ENCODE measurements at regions not wholly inside any gene's neighbourhood (a gene's known extent, or its start where the extent isn't known, plus 50 kb on each side); places are given as distances from the start of the nearest gene placed in this dataset.

DNA sequence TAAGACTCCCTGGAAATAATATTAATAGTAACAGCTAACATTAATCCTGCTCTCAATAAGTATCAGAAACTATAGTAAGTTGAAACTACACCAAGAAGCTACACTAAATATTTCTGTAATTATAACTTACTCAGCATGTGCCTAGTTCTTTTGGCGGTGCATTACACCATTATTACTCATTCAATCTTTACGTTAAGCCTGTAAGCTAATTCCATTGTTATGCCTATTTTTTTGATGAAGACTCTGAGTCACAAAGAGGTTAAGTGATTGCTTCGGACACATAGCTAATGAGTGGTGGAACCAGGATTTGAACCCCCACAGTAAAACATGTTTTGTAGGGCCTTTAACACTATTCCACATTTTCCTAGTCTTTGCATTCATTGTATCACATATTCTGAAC, 111.6 kb downstream of the RASSF10 start (continued):
- TF ChIP-seq, protein P1, sequence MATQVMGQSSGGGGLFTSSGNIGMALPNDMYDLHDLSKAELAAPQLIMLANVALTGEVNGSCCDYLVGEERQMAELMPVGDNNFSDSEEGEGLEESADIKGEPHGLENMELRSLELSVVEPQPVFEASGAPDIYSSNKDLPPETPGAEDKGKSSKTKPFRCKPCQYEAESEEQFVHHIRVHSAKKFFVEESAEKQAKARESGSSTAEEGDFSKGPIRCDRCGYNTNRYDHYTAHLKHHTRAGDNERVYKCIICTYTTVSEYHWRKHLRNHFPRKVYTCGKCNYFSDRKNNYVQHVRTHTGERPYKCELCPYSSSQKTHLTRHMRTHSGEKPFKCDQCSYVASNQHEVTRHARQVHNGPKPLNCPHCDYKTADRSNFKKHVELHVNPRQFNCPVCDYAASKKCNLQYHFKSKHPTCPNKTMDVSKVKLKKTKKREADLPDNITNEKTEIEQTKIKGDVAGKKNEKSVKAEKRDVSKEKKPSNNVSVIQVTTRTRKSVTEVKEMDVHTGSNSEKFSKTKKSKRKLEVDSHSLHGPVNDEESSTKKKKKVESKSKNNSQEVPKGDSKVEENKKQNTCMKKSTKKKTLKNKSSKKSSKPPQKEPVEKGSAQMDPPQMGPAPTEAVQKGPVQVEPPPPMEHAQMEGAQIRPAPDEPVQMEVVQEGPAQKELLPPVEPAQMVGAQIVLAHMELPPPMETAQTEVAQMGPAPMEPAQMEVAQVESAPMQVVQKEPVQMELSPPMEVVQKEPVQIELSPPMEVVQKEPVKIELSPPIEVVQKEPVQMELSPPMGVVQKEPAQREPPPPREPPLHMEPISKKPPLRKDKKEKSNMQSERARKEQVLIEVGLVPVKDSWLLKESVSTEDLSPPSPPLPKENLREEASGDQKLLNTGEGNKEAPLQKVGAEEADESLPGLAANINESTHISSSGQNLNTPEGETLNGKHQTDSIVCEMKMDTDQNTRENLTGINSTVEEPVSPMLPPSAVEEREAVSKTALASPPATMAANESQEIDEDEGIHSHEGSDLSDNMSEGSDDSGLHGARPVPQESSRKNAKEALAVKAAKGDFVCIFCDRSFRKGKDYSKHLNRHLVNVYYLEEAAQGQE (IDR thresholded peaks at IDR 0.05; ENCODE audit: low read depth, low read length) = no peak
- TF ChIP-seq YY1 (IDR thresholded peaks at IDR 0.05; ENCODE audit: low read depth) (no peak), TAF1 (IDR thresholded peaks at IDR 0.05; ENCODE audit: borderline replicate concordance, low read depth, low read length) (no peak), EZH2phosphoT487 (IDR thresholded peaks at IDR 0.05; ENCODE audit: borderline replicate concordance, low read depth) (no peak), JUND (IDR thresholded peaks at IDR 0.05) (peak; percentile 66; the same call in 1 of the 2 replicates), MXI1 (IDR thresholded peaks at IDR 0.05; ENCODE audit: low read depth, low read length) (no peak), TEAD4 (IDR thresholded peaks at IDR 0.05; ENCODE audit: borderline replicate concordance, insufficient read depth) (peak; percentile 39; the same call in 1 of the 2 replicates), MEF2A (IDR thresholded peaks at IDR 0.05; ENCODE audit: borderline replicate concordance, low read depth) (no peak), GATA2 (CRISPR knock-in tag; IDR thresholded peaks at IDR 0.05) (no peak), FOSL2 (IDR thresholded peaks at IDR 0.05; ENCODE audit: borderline replicate concordance, low read depth) (peak; percentile 78), RCOR1 (IDR thresholded peaks at IDR 0.05; ENCODE audit: low read length) (no peak), TCF12 (IDR thresholded peaks at IDR 0.05) (peak; percentile 55; the same call in 1 of the 2 replicates), ELF1 (IDR thresholded peaks at IDR 0.05) (no peak), SMC3 (IDR thresholded peaks at IDR 0.05; ENCODE audit: low read depth, low read length) (no peak), SIN3A (IDR thresholded peaks at IDR 0.05; ENCODE audit: borderline replicate concordance, low read depth, low read length) (no peak), RXRA (IDR thresholded peaks at IDR 0.05; ENCODE audit: borderline replicate concordance, low read depth) (peak; percentile 29; the same call in 1 of the 2 replicates), RFX5 (IDR thresholded peaks at IDR 0.05; ENCODE audit: low read length) (no peak), NRF1 (IDR thresholded peaks at IDR 0.05; ENCODE audit: low read depth, low read length) (no peak), RAD21 (IDR thresholded peaks at IDR 0.05; ENCODE audit: low read length) (no peak)
- TF ChIP-seq, protein P2, sequence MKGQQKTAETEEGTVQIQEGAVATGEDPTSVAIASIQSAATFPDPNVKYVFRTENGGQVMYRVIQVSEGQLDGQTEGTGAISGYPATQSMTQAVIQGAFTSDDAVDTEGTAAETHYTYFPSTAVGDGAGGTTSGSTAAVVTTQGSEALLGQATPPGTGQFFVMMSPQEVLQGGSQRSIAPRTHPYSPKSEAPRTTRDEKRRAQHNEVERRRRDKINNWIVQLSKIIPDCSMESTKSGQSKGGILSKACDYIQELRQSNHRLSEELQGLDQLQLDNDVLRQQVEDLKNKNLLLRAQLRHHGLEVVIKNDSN (IDR thresholded peaks at IDR 0.05; ENCODE audit: borderline replicate concordance, low read depth) = no peak
- TF ChIP-seq, protein P3, sequence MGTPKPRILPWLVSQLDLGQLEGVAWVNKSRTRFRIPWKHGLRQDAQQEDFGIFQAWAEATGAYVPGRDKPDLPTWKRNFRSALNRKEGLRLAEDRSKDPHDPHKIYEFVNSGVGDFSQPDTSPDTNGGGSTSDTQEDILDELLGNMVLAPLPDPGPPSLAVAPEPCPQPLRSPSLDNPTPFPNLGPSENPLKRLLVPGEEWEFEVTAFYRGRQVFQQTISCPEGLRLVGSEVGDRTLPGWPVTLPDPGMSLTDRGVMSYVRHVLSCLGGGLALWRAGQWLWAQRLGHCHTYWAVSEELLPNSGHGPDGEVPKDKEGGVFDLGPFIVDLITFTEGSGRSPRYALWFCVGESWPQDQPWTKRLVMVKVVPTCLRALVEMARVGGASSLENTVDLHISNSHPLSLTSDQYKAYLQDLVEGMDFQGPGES (IDR thresholded peaks at IDR 0.05; ENCODE audit: low read depth, low read length) = no peak
- TF ChIP-seq, protein P4, sequence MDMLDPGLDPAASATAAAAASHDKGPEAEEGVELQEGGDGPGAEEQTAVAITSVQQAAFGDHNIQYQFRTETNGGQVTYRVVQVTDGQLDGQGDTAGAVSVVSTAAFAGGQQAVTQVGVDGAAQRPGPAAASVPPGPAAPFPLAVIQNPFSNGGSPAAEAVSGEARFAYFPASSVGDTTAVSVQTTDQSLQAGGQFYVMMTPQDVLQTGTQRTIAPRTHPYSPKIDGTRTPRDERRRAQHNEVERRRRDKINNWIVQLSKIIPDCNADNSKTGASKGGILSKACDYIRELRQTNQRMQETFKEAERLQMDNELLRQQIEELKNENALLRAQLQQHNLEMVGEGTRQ (IDR thresholded peaks at IDR 0.05; ENCODE audit: borderline replicate concordance, low read depth, low read length) = no peak

Measured in SK-N-SH (cell line).